ENCODE measurements at regions not wholly inside any gene's neighbourhood (a gene's known extent, or its start where the extent isn't known, plus 50 kb on each side); places are given as distances from the start of the nearest gene placed in this dataset.

- Histone ChIP-seq H3K36me3 (no peaks in the 10 kb centered on the region), H3K4me3 (no peak overlapping the region), H3K9me3 (no peaks in the 10 kb centered on the region), H3K4me1 (peaks cover 0 to 5% (median 0%) of the 10 kb centered on the region in 3 donors), H3K27me3 (no peaks in the 10 kb centered on the region), H3K27ac (no peak overlapping the region)
- TF ChIP-seq POLR2AphosphoS5 (IDR thresholded peaks at IDR 0.05) = no peak
- TF ChIP-seq EP300 (IDR thresholded peaks at IDR 0.05) = no peak
- no peak for TF ChIP-seq POLR2A (IDR thresholded peaks at IDR 0.05)
- no peak for TF ChIP-seq CTCF (IDR thresholded peaks at IDR 0.05)
- WGBS, 2 donors (ENCODE audit: low coverage in 1 of 2) = 56 to 91% methylated on average over 3 of the region's 3 CpGs
- ATAC-seq = no peak
These were observed 438.0 kb upstream of the PMFBP1 start for GRCh38 chr16:72609933-72610332.

- no peak overlapping the region for H3K4me3 ChIP-seq
- TF ChIP-seq POLR2A (IDR thresholded peaks at IDR 0.05) (no peak), POLR2AphosphoS5 (IDR thresholded peaks at IDR 0.05) (no peak), EP300 (IDR thresholded peaks at IDR 0.05) (no peak), CTCF (IDR thresholded peaks at IDR 0.05) (no peak)
- WGBS, 2 donors (ENCODE audit: low coverage in 1 of 2) = 57 to 93% methylated on average over 1 of the region's 1 CpG
- H3K27me3 ChIP-seq = no peaks in the 10 kb centered on the region
- no peak overlapping the region for H3K27ac ChIP-seq
- H3K36me3 ChIP-seq = no peaks in the 10 kb centered on the region
- H3K4me1 ChIP-seq = peaks cover 0 to 5% (median 0%) of the 10 kb centered on the region in 3 donors
- ATAC-seq = no peak
- H3K9me3 ChIP-seq = no peaks in the 10 kb centered on the region
These were observed 437.1 kb upstream of the PMFBP1 start for GRCh38 chr16:72609066-72609465.

- ATAC-seq = no peak
- Histone ChIP-seq H3K27me3 (no peaks in the 10 kb centered on the region), H3K27ac (no peak overlapping the region), H3K4me1 (no peaks in the 10 kb centered on the region), H3K9me3 (no peaks in the 10 kb centered on the region), H3K36me3 (no peaks in the 10 kb centered on the region), H3K4me3 (no peak overlapping the region)
- TF ChIP-seq POLR2A (IDR thresholded peaks at IDR 0.05) = no peak
- no peak for TF ChIP-seq POLR2AphosphoS5 (IDR thresholded peaks at IDR 0.05)
- no peak for TF ChIP-seq EP300 (IDR thresholded peaks at IDR 0.05)
- no peak for TF ChIP-seq CTCF (IDR thresholded peaks at IDR 0.05)
- WGBS, 2 donors (ENCODE audit: low coverage in 1 of 2) = 89 to 90% methylated on average over 1 to 2 of the region's 3 CpGs
These were observed 432.4 kb upstream of the PMFBP1 start for GRCh38 chr16:72604375-72604774.

GRCh38 chr16:72602499-72602898, 430.5 kb upstream of the PMFBP1 start:
- ATAC-seq = no peak
- WGBS, 2 donors (ENCODE audit: low coverage in 1 of 2) = 89 to 100% methylated on average over 2 of the region's 2 CpGs

More at GRCh38 chr16:72602499-72602898, 430.5 kb upstream of the PMFBP1 start:
- no peaks in the 10 kb centered on the region for H3K36me3 ChIP-seq
- no peak overlapping the region for H3K27ac ChIP-seq
- no peak overlapping the region for H3K4me3 ChIP-seq
- no peaks in the 10 kb centered on the region for H3K9me3 ChIP-seq
- H3K27me3 ChIP-seq = no peaks in the 10 kb centered on the region
- no peaks in the 10 kb centered on the region for H3K4me1 ChIP-seq
- TF ChIP-seq CTCF (IDR thresholded peaks at IDR 0.05) (no peak), POLR2A (IDR thresholded peaks at IDR 0.05) (no peak), POLR2AphosphoS5 (IDR thresholded peaks at IDR 0.05) (no peak), EP300 (IDR thresholded peaks at IDR 0.05) (no peak)
